ENCODE measurements at regions not wholly inside any gene's neighbourhood (a gene's known extent, or its start where the extent isn't known, plus 50 kb on each side); places are given as distances from the start of the nearest gene placed in this dataset.

GRCh38 chr14:27164139-27164538, 566.3 kb upstream of the NOVA1 start:
- TF ChIP-seq, protein P1, sequence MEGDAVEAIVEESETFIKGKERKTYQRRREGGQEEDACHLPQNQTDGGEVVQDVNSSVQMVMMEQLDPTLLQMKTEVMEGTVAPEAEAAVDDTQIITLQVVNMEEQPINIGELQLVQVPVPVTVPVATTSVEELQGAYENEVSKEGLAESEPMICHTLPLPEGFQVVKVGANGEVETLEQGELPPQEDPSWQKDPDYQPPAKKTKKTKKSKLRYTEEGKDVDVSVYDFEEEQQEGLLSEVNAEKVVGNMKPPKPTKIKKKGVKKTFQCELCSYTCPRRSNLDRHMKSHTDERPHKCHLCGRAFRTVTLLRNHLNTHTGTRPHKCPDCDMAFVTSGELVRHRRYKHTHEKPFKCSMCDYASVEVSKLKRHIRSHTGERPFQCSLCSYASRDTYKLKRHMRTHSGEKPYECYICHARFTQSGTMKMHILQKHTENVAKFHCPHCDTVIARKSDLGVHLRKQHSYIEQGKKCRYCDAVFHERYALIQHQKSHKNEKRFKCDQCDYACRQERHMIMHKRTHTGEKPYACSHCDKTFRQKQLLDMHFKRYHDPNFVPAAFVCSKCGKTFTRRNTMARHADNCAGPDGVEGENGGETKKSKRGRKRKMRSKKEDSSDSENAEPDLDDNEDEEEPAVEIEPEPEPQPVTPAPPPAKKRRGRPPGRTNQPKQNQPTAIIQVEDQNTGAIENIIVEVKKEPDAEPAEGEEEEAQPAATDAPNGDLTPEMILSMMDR (IDR thresholded peaks at IDR 0.05) = no peak
- no peak for TF ChIP-seq POLR2A (IDR thresholded peaks at IDR 0.05)
